NCI-H446 (cell line): ENCODE measurements at regions not wholly inside any gene's neighbourhood (a gene's known extent, or its start where the extent isn't known, plus 50 kb on each side); places are given as distances from the start of the nearest gene placed in this dataset.
"Not testable (repeated sequence)": the region's sequence is repeated elsewhere in the genome, so short reads cannot be mapped to it uniquely, and the experiment has no call there.

Source experiments
- DNase-seq, 2 experiments: peaks; one replicate each; lab custom pipeline; 2025; lab: John Stamatoyannopoulos, UW

GRCh38 chr12:114192549-114192948 lies 213.4 kb downstream of the TBX5 start:
- DNase-seq: no peak

GRCh38 chr12:114192013-114192412 lies 213.9 kb downstream of the TBX5 start:
- DNase-seq: no peak

- DNase-seq: no peak
These were observed 214.4 kb downstream of the TBX5 start for GRCh38 chr12:114191581-114191980.

- no peak for DNase-seq
These were observed 215.0 kb downstream of the TBX5 start for GRCh38 chr12:114190971-114191370.

GRCh38 chr12:114189266-114189665 lies 216.7 kb downstream of the TBX5 start:
- no peak for DNase-seq

- no peak for DNase-seq
These were observed 219.5 kb downstream of the TBX5 start for GRCh38 chr12:114186241-114187002.

GRCh38 chr12:114185036-114185435 lies 218.9 kb upstream of the RBM19 start:
- no peak for DNase-seq

- no peak for DNase-seq
These were observed 208.2 kb upstream of the RBM19 start for GRCh38 chr12:114174326-114174725.

GRCh38 chr12:114172135-114172534 lies 206.0 kb upstream of the RBM19 start:
- DNase-seq: no peak

GRCh38 chr12:114168061-114168460 lies 201.9 kb upstream of the RBM19 start:
- DNase-seq: no peak

- no peak for DNase-seq
These were observed 201.3 kb upstream of the RBM19 start for GRCh38 chr12:114167431-114167830.

- DNase-seq: peak in 1 of 2 experiments; percentile 4
These were observed 200.2 kb upstream of the RBM19 start for GRCh38 chr12:114166362-114166761.

- no peak for DNase-seq
These were observed 199.8 kb upstream of the RBM19 start for GRCh38 chr12:114165921-114166320.

- no peak for DNase-seq
These were observed 198.2 kb upstream of the RBM19 start for GRCh38 chr12:114164351-114164750.

- DNase-seq: no peak
These were observed 197.6 kb upstream of the RBM19 start for GRCh38 chr12:114163771-114164170.

GRCh38 chr12:114160445-114160844 lies 194.3 kb upstream of the RBM19 start:
- no peak for DNase-seq

GRCh38 chr12:114152890-114153289 lies 186.8 kb upstream of the RBM19 start:
- DNase-seq: no peak

GRCh38 chr12:114152066-114152465 lies 185.9 kb upstream of the RBM19 start:
- DNase-seq: no peak

- not testable (repeated sequence) for DNase-seq
These were observed 184.5 kb upstream of the RBM19 start for GRCh38 chr12:114150584-114150983.

- DNase-seq: no peak
These were observed 175.9 kb upstream of the RBM19 start for GRCh38 chr12:114141921-114142564.

- DNase-seq: no peak
These were observed 174.5 kb upstream of the RBM19 start for GRCh38 chr12:114140576-114140975.

GRCh38 chr12:114136631-114137030 lies 170.5 kb upstream of the RBM19 start:
- DNase-seq: no peak

GRCh38 chr12:114134922-114135321 lies 168.8 kb upstream of the RBM19 start:
- no peak for DNase-seq

- DNase-seq: no peak
These were observed 165.7 kb upstream of the RBM19 start for GRCh38 chr12:114131824-114132223.
